HG03457 (cell line): ENCODE measurements at regions not wholly inside any gene's neighbourhood (a gene's known extent, or its start where the extent isn't known, plus 50 kb on each side); places are given as distances from the start of the nearest gene placed in this dataset.
"Not testable (repeated sequence)": the region's sequence is repeated elsewhere in the genome, so short reads cannot be mapped to it uniquely, and the experiment has no call there.

Source experiments
- ATAC-seq: cut with Tn5 transposase; IDR thresholded peaks from one replicate; pipeline ENCODE4 v1.9.1; 2021; ENCODE audit warnings: moderate number of reproducible peaks; ENCODE audit not compliant: unreplicated experiment

- ATAC-seq: peak; percentile 96
These were observed 439.5 kb downstream of the CCER1 start for GRCh38 chr12:90515199-90516175.

DNA sequence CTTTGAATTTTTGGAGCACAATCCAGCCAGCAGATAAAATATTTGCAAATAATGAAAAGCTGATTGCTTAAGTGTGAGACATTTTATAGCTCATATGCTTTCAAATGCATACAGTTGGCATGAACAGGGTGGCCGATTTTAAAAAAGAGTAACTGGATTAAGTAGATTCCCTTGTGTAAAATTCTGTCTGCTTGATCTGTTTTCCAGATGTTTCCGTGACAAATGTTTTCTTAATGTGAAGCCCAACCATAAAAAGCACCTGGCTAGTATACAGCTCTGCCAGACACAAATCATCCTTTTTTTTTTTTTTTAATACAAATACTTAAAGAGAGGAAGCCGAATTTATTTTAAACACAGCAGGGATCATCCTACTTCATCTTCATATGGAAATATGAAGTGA is 440.7 kb downstream of the CCER1 start:
- no peak for ATAC-seq

DNA sequence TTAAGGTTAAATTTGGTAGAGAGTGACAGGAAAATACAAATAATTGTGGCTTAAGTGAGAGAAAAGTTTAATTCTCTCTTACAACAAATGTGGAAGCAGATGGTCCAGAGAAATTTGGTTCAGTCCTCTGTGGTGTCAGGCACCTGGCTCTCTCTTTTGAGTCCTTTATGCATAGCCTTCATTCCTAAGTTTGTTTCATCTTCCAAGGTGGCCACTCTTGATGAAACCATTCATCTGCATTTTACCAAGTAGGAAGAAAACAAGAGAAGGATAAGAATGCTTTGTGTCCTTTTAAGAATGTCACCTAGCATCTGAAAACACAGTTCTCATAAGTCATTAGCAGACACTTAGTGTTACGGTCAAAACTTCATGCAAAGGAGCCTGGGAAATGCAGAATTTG is 442.5 kb downstream of the CCER1 start:
- ATAC-seq: no peak

DNA sequence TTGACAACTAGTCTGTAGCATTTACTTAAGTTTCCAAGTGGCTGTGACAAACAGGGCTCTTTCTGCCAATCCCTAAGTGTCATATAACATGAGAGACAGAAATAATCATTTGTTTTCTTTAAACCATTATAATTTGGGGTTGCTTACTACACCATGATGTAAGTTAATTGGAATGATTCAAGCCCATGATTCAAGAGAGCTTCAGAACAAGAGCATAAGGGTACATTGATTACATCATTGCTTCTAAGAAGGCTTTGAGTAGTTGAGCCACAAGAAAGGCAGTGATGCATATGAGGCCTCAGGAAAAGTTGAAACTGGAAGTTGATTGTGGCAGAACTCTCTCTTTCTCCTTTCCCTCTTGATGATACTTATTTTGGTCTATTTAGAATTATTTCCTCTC is 444.0 kb downstream of the CCER1 start:
- no peak for ATAC-seq

GRCh38 chr12:90504806-90505205 is 450.2 kb downstream of the CCER1 start:
- ATAC-seq: no peak

- no peak for ATAC-seq
These were observed 452.9 kb downstream of the CCER1 start for GRCh38 chr12:90502070-90502469.

DNA sequence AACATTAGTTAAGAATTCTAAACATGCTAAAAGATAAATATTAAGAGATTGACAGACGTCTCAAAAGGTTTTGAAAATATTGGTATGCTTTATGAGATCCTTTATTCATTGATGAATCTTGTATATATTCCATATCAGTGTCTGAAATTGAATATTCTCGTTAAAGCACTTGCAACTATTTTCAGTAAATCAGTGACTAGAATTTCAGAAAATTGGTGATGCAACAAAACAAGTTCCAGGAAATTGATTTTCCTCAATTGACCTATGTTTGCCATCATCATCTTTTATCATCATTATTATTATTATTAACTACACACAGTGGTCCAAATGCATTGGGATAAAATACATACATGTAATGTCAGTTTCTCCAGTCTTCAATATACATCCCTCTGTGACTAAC is 453.6 kb downstream of the CCER1 start:
- no peak for ATAC-seq

DNA sequence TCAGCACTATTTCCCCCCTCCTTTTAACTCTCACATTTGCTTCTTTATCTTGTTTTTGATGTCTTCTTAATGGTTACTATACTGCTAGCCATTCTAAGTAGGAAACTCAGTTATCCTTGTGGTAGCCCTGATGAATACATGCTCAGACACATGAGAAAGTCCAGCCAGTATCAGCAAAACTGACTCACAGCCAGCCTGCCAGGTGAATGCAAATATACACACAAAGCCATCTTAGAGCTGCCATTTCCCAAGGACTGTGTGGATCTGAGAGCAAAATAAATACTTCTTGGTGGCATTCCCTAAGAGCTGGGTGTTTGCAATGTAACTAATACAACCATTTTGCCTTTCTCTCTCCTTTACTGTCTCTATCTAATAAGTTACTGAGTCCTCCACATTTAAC is 455.2 kb downstream of the CCER1 start:
- ATAC-seq: no peak

- no peak for ATAC-seq
These were observed 456.9 kb downstream of the CCER1 start for GRCh38 chr12:90497923-90498545.

DNA sequence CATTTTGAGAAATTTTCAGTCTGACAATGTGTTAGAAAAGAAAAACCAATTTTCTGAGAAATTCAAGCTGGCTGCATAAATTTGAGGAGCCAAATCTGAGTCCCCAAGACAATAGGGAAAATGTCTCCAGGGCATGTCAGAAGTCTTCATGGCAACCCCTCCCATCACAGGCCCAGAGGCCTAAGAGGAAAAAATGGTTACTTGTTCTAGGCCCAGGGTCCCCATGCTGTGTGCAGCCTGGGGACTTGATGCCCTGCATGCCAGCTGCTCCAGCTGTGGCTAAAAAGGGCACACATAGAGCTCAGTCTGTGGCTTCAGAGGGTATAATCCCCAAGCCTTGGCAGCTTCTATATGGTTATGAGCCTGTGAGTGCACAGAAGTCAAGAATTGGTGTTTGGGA is 464.6 kb downstream of the CCER1 start:
- no peak for ATAC-seq

GRCh38 chr12:90489141-90489540 is 465.8 kb downstream of the CCER1 start:
- ATAC-seq: no peak

DNA sequence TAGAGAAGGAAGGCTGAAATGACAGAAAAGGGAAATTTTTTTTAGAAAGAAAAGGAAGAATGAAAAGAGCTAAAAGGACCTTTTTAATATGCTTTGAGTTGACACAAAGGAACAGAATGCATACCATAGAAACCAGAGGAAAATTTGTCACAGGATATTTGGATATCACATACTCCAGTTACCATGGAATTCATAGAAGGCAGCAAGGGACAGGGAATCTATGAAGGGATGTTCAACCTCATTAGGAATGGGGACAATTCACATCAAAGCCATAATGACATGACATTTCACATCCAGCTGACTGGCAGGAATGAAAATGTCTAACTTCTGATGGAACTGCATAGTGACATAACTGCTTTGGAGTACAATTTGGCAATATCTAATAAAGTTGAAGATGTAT is 469.4 kb downstream of the CCER1 start:
- no peak for ATAC-seq

GRCh38 chr12:90484094-90484493 is 470.9 kb downstream of the CCER1 start:
- ATAC-seq: no peak

DNA sequence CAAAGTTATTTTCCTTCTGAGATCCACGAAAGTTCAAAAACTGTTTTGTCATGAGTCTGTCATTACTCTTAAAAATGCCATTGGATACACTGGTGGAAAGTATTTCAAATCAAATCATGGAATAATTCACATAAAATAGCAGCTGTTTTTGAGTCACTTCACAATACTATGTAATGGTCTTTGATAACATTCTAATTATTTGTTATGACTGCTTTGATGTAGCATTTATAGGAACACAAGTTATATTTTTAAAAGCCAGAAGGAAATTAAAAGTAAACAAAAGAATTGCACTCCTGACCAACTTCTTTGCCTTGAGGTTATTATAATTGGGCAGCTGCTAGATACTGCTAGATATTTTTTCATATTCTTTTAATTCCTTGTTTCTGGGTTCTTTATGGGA is 473.2 kb downstream of the CCER1 start:
- no peak for ATAC-seq

DNA sequence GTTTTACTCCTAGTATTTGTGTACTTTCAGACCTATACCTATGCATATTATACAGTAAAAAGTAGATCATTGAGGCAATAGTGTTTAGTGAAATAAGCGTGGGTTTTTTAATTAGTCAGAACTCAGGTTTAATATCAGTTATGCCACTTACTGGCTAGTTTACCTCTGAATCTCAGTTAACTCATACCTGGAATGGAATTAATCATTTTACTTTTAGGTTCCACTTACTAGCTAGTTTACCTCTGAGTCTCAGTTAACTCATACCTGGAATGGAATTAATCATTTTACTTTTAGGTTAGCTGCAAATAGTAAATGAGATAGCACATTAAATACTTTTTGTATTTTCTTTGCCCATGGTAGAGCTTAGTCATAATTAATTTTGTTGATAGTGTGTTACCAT is 475.7 kb downstream of the CCER1 start:
- ATAC-seq: no peak

DNA sequence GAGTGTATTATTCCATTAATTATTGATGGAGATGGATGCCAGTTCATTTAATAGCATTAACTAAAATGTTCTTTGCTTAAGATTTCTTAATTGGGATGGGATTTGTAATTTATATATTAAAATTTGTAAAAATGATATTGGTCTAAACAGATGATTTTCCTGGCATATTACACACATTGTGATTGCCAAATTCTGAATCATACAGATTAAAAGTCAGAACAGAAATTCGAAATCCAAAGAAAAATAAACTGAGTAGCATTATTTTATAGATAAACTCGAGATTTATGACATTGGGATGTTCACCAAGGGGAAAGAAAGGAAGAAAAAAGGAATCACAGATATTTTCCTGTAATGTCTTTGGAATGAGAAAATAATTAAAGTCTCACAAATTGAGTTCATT is 481.1 kb downstream of the CCER1 start:
- no peak for ATAC-seq

DNA sequence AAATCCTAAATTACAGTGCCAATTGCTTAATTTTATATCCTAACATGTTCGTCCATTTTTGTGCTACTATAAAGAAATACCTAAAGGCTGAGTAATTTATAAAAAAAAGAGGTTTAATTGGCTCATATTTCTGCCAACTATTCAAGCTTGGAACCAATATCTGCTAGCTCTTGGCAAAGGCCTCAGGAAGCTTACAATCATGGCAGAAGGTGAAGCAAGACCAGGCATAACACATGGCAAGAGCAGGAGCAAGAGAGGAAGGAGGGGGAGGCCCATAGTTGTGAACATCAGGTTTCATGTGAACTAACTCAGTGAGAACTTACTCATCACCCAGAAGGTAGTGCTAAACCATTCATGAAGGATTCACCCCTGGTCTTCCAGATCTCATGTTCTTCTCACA is 494.3 kb downstream of the CCER1 start:
- no peak for ATAC-seq

DNA sequence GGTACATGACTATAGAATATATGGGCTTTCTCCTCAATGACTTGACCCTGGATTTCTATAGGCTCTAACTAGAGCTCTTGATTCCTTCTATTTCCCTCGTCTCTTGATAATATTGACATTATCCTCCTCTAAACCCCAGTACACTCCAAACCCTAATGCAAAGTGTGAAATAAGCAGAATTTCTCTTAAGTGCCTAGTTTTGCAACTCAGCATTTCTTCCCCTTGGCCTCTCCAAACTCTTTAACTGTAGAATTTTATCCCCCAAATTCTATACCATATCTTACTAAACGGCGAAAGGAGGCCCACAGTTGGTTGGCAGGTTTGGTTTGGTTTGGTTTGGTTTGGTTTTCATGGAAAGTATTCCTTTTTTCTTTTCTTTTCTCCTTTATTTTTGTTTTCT is 498.7 kb downstream of the CCER1 start:
- ATAC-seq: no peak

DNA sequence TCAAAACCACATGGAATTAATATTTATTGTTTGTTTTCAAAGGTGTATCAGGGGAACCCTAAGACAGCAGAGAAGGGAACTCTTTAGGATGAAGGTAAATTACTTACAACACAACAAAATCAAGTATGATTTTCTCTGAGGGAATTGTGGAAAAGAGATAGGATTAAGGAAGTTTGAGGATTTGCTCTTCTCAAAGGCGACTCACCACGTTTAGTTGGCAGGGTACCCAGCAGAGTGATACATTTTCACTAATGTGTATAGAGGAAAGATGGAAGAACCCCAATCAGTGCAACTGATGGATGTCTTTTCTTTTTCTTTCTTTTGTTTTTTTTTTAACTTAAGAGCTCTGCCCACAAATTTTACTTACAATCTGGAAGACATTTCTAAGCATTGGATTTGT is 499.2 kb downstream of the CCER1 start:
- no peak for ATAC-seq

GRCh38 chr12:90449611-90450010 is 505.4 kb downstream of the CCER1 start:
- ATAC-seq: no peak

GRCh38 chr12:90443466-90443865 is 511.5 kb downstream of the CCER1 start:
- ATAC-seq: not testable (repeated sequence)

GRCh38 chr12:90441431-90441830 is 513.5 kb downstream of the CCER1 start:
- no peak for ATAC-seq
